K562 (cell line): ENCODE measurements at regions not wholly inside any gene's neighbourhood (a gene's known extent, or its start where the extent isn't known, plus 50 kb on each side); places are given as distances from the start of the nearest gene placed in this dataset.

Experiments used
- ATAC-seq: fragments of 200-7000 bp; cut with Tn5 transposase; 3 replicates; pipeline ENCODE4 v1.9.1; 2020; ENCODE audit warnings: moderate library complexity
- BruUV-seq: library from RNA; stranded (reverse); fragments of 400-500 nt; replicated peaks from 2 replicates; lab custom pipeline; 2021; lab: Mats Ljungman, UMichigan
- CTCF ChIA-PET: fragments of 300-600 bp; formaldehyde crosslinking; extraction: SDS; loops from one replicate; lab custom pipeline; 2021; ENCODE audit warnings: low intra/inter-chr PET ratio; lab: Yijun Ruan, JAX
- POLR2A ChIA-PET: fragments of 300-600, 350-650 bp; sonication (Branson Sonifier 250); formaldehyde crosslinking; extraction: SDS; loops from one replicate; lab custom pipeline; 2021; ENCODE audit warnings: antibody characterized with exemption, inconsistent platforms; lab: Yijun Ruan, JAX
- DNase-seq, 4 experiments: peaks; one replicate each; pipeline versions ENCODE4 v3.0.0 to v3.0.0-alpha.2; 2011 to 2018; ENCODE audit warnings: low spot score in 3 of 4, mixed read lengths in 3 of 4; ENCODE audit errors: extremely low read depth in 1 of 4
- FAIRE-seq: peaks from 2 replicates; lab custom pipeline; 2011; peaks lifted over from hg19 to GRCh38; lab: Jason Lieb, UNC
- H2AFZ ChIP-seq: 2 replicates; pipeline ENCODE4 v1.6.0; 2011; ENCODE audit warnings: low read depth, low read length, control low read depth, inconsistent platforms
- H3K27ac ChIP-seq: fragments of 200-600 bp; 3 replicates; pipeline ENCODE4 v1.8.0; 2011; ENCODE audit warnings: low read depth, mild to moderate bottlenecking, control low read depth, inconsistent platforms, low read length, moderate library complexity, mixed read lengths; ENCODE audit errors: extremely low read depth
- H3K27me3 ChIP-seq, 2 experiments: fragments of 300-600 bp in 1 of 2; 2 replicates in 1 of 2; 3 replicates in 1 of 2; pipeline versions ENCODE4 v1.6.0 to v1.8.0; 2011; ENCODE audit warnings: inconsistent platforms in 2 of 2, low read length in 2 of 2, mild to moderate bottlenecking in 1 of 2, mixed read lengths in 1 of 2, moderate library complexity in 1 of 2; ENCODE audit not compliant: control insufficient read depth in 2 of 2, insufficient read depth in 2 of 2
- H3K36me3 ChIP-seq: fragments of 300-600 bp; 3 replicates; pipeline ENCODE4 v1.8.0; 2011; ENCODE audit warnings: mild to moderate bottlenecking, low read length, inconsistent platforms; ENCODE audit not compliant: control insufficient read depth, insufficient read depth
- H3K4me1 ChIP-seq, 2 experiments: fragments of 200-600 bp in 1 of 2; replicated peaks in 1 of 2; 2 replicates in 1 of 2; 3 replicates in 1 of 2; pipeline versions ENCODE4 v1.5.1 to v1.8.0; 2011; ENCODE audit warnings: inconsistent platforms in 2 of 2, low read length in 2 of 2, mild to moderate bottlenecking in 1 of 2, mixed read lengths in 1 of 2, moderate library complexity in 1 of 2; ENCODE audit not compliant: control insufficient read depth in 2 of 2, insufficient read depth in 2 of 2
- H3K4me2 ChIP-seq: 2 replicates; pipeline ENCODE4 v1.6.1; 2011; ENCODE audit warnings: low read length, control low read depth, inconsistent platforms, mixed read lengths; ENCODE audit not compliant: insufficient read depth
- H3K4me3 ChIP-seq: fragments of 200-600 bp; sonication (generic), shearing (Covaris generic); 2 replicates; pipeline ENCODE4 v1.5.1; 2016; ENCODE audit warnings: control low read depth, inconsistent platforms
- H3K79me2 ChIP-seq: fragments of 200-600 bp; 3 replicates; pipeline ENCODE4 v1.8.0; 2011; ENCODE audit warnings: low read length, inconsistent platforms; ENCODE audit not compliant: control insufficient read depth, insufficient read depth
- H3K9ac ChIP-seq, 2 experiments: 2 replicates each; pipeline versions ENCODE4 v1.6.0 to v1.6.1; 2011; ENCODE audit warnings: low read depth in 2 of 2, low read length in 2 of 2, control low read depth in 1 of 2, inconsistent platforms in 1 of 2, mild to moderate bottlenecking in 1 of 2, mixed read lengths in 1 of 2; ENCODE audit not compliant: insufficient read depth in 1 of 2
- H3K9me1 ChIP-seq: one replicate; pipeline ENCODE4 v1.6.0; 2011; ENCODE audit warnings: inconsistent platforms, mild to moderate bottlenecking, low read length, moderate library complexity; ENCODE audit not compliant: control insufficient read depth, insufficient read depth
- H3K9me3 ChIP-seq: replicated peaks from 2 replicates; pipeline ENCODE4 v1.5.1; 2011; ENCODE audit warnings: low read depth, low read length, inconsistent platforms; ENCODE audit not compliant: control insufficient read depth, insufficient read depth
- H4K20me1 ChIP-seq: replicated peaks from 2 replicates; pipeline ENCODE4 v1.6.1; 2011; ENCODE audit warnings: low read length, inconsistent platforms, mixed read lengths; ENCODE audit not compliant: control insufficient read depth, insufficient read depth
- ETS1 ChIP-seq: conservative IDR thresholded peaks from 2 replicates; pipeline ENCODE4 v1.6.1; 2011; ENCODE audit warnings: low read depth, mild to moderate bottlenecking, low read length; ENCODE audit not compliant: control insufficient read depth
- ETV6 ChIP-seq, 3 experiments: fragments of 150-350 bp in 1 of 3; sonication (generic) in 1 of 3; formaldehyde crosslinking in 1 of 3; IDR thresholded peaks; 2 replicates each; pipeline versions ENCODE4 v1.6.1 to v1.8.0; 2014 to 2022; ENCODE audit warnings: borderline replicate concordance in 2 of 3, low read depth in 2 of 3, antibody characterized with exemption in 1 of 3, low read length in 1 of 3, mild to moderate bottlenecking in 1 of 3, missing genetic modification reagents in 1 of 3
- FUS ChIP-seq: fragments of 200-400 bp; formaldehyde crosslinking; optimal IDR thresholded peaks from 2 replicates; pipeline ENCODE3; 2017; ENCODE audit warnings: low read depth, low read length
- HMGN3 ChIP-seq: IDR thresholded peaks from 2 replicates; pipeline ENCODE4 v1.6.1; 2011; ENCODE audit warnings: borderline replicate concordance, low read depth, mild to moderate bottlenecking, mixed read lengths, low read length; ENCODE audit not compliant: insufficient read length; ENCODE audit errors: extremely low read depth
- HNRNPK ChIP-seq: fragments of 200-400 bp; formaldehyde crosslinking; IDR thresholded peaks from one replicate; pipeline ENCODE4 v1.6.1; 2018; ENCODE audit warnings: mild to moderate bottlenecking, low read depth, low read length; ENCODE audit not compliant: poor library complexity, severe bottlenecking
- MITF ChIP-seq: IDR thresholded peaks from 2 replicates; pipeline ENCODE4 v1.6.1; 2014; ENCODE audit warnings: antibody characterized with exemption
- MYBL2 ChIP-seq, 2 experiments: fragments of 450-650 bp in 1 of 2; sonication (generic) in 1 of 2; formaldehyde crosslinking in 1 of 2; IDR thresholded peaks; 2 replicates each; pipeline versions ENCODE4 v1.6.1 to v1.8.1; 2017 to 2022; ENCODE audit warnings: borderline replicate concordance in 1 of 2, inconsistent platforms in 1 of 2, low read depth in 1 of 2, mild to moderate bottlenecking in 1 of 2, missing genetic modification reagents in 1 of 2, moderate library complexity in 1 of 2
- RBFOX2 ChIP-seq: fragments of 200-400 bp; formaldehyde crosslinking; IDR thresholded peaks from 2 replicates; pipeline ENCODE4 v1.6.1; 2017; ENCODE audit warnings: low read depth, mild to moderate bottlenecking, low read length, moderate library complexity
- RBM39 ChIP-seq: fragments of 200-400 bp; formaldehyde crosslinking; optimal IDR thresholded peaks from 2 replicates; pipeline ENCODE3; 2018; ENCODE audit warnings: low read depth, low read length
- STAG1 ChIP-seq: sonication (generic); formaldehyde crosslinking; IDR thresholded peaks from 2 replicates; pipeline ENCODE4 v1.5.0; 2020; ENCODE audit warnings: missing genetic modification reagents, borderline replicate concordance
- THAP12 ChIP-seq: fragments of 250-450 bp; sonication (Bioruptor Pico); IDR thresholded peaks from 2 replicates; pipeline ENCODE4 v1.9.0; 2021; ENCODE audit warnings: mild to moderate bottlenecking, inconsistent platforms
- U2AF1 ChIP-seq: fragments of 200-400 bp; formaldehyde crosslinking; optimal IDR thresholded peaks from 2 replicates; pipeline ENCODE3; 2017; ENCODE audit warnings: mild to moderate bottlenecking, low read depth, low read length, moderate library complexity
- ZNF311 ChIP-seq: fragments of 250-450 bp; sonication (Bioruptor Pico); IDR thresholded peaks from 2 replicates; pipeline ENCODE4 v1.4.0; 2020; ENCODE audit warnings: mild to moderate bottlenecking, moderate library complexity
- ZNF551 ChIP-seq: fragments of 250-450 bp; sonication (Bioruptor Pico); IDR thresholded peaks from 2 replicates; pipeline ENCODE4 v1.5.0; 2021; ENCODE audit warnings: mild to moderate bottlenecking, moderate library complexity
- ZNF561 ChIP-seq: fragments of 450-650 bp; formaldehyde crosslinking; conservative IDR thresholded peaks from 2 replicates; pipeline ENCODE4 v1.4.0; 2020; ENCODE audit warnings: mild to moderate bottlenecking, moderate library complexity
- WGBS: fragments of 100-300 bp; shearing (Covaris generic); methylation state at CpG from one replicate; pipeline ENCODE4 v1.1.6; 2016; ENCODE audit warnings: low coverage, mixed read lengths; ENCODE audit not compliant: insufficient coverage; ENCODE audit errors: missing lambda C conversion rate; 5-methylcytosine and 5-hydroxymethylcytosine counted together
- in situ Hi-C: fragments of 300-500 bp; cut with MboI; formaldehyde crosslinking; loops from 4 replicates; pipeline ENCODE4 v1.15.0; 2018; ENCODE audit warnings: inconsistent platforms, mixed read lengths
- intact Hi-C: fragments of 100-400 bp; cut with micrococcal nuclease; formaldehyde crosslinking; loops from 2 replicates; pipeline ENCODE4 v1.14.2; 2022

GRCh38 chr6:961407-961960, 268.5 kb upstream of the EXOC2 start (continued):
- no peak for TF ChIP-seq U2AF1
- TF ChIP-seq MITF: no peak
- TF ChIP-seq FUS: no peak

- CTCF ChIA-PET: no interaction called here
- no peak for TF ChIP-seq ETV6 (IDR thresholded peaks at IDR 0.05; ENCODE audit: borderline replicate concordance in 1 of 2, low read depth in 2 of 2, low read length in 1 of 2)
- no peak for TF ChIP-seq ETV6 (CRISPR knock-in tag; IDR thresholded peaks at IDR 0.05; ENCODE audit: borderline replicate concordance)
- TF ChIP-seq STAG1: no peak
- TF ChIP-seq HMGN3: no peak
- TF ChIP-seq ZNF311 (CRISPR knock-in tag): no peak
- no peak for TF ChIP-seq THAP12 (CRISPR knock-in tag)
- no peak for TF ChIP-seq HNRNPK
- no peak for TF ChIP-seq ZNF561
- no peak for TF ChIP-seq ZNF551
- no peak for TF ChIP-seq MYBL2 (IDR thresholded peaks at IDR 0.05; ENCODE audit: low read depth)
- TF ChIP-seq MYBL2 (CRISPR knock-in tag; IDR thresholded peaks at IDR 0.05; ENCODE audit: borderline replicate concordance): no peak
- TF ChIP-seq RBM39: no peak
- no peak for TF ChIP-seq ETS1
- TF ChIP-seq RBFOX2: no peak
Observed at GRCh38 chr6:960356-960755, 267.4 kb upstream of the EXOC2 start.

More at GRCh38 chr6:960356-960755, 267.4 kb upstream of the EXOC2 start:
- no peak overlapping the region for H3K9ac ChIP-seq
- H3K27me3 ChIP-seq: peaks cover 15 to 24% of the 10 kb centered on the region in 2 experiments
- DNase-seq: no peak
- H3K9me1 ChIP-seq: no peaks in the 10 kb centered on the region
- H3K79me2 ChIP-seq: no peaks in the 10 kb centered on the region
- in situ Hi-C loops (no loop called here), intact Hi-C loops (no loop called here)
- H3K4me2 ChIP-seq: no peak overlapping the region
- no peak overlapping the region for H2AFZ ChIP-seq
- H4K20me1 ChIP-seq: no peaks in the 10 kb centered on the region; the same call in 1 of the 2 replicates
- no TSS peak for BruUV-seq
- FAIRE-seq: no peak
- POLR2A ChIA-PET: no interaction called here
- H3K4me1 ChIP-seq: no peaks in the 10 kb centered on the region
- ATAC-seq: no peak
- no peaks in the 10 kb centered on the region for H3K36me3 ChIP-seq
- no peak overlapping the region for H3K27ac ChIP-seq
- WGBS: under 1% methylated on average over 11 of the region's 11 CpGs
- no peak overlapping the region for H3K4me3 ChIP-seq
- no peaks in the 10 kb centered on the region for H3K9me3 ChIP-seq
